Tibial nerve (tissue), 4 donors: ENCODE measurements at regions not wholly inside any gene's neighbourhood (a gene's known extent, or its start where the extent isn't known, plus 50 kb on each side); places are given as distances from the start of the nearest gene placed in this dataset.
"Not testable (repeated sequence)": the region's sequence is repeated elsewhere in the genome, so short reads cannot be mapped to it uniquely, and the experiment has no call there.

ENCODE experiments used
- DNase-seq, 2 donors: peaks; one replicate each; pipeline ENCODE4 v3.0.0-alpha.2; 2019; ENCODE audit warnings: low spot score in 2 of 2
- H3K27ac ChIP-seq, 4 donors: fragments of 200-600 bp; sonication (generic) in 3 of 4; one replicate each; pipeline ENCODE4 v1.5.1; 2017 to 2019; ENCODE audit warnings: mild to moderate bottlenecking in 1 of 4
- H3K27me3 ChIP-seq, 2 donors: fragments of 200-600 bp; sonication (generic) in 1 of 2; one replicate each; pipeline versions ENCODE4 v1.5.1 to v1.6.0; 2017 to 2019
- H3K36me3 ChIP-seq, 3 donors: fragments of 200-600 bp; sonication (generic); one replicate each; pipeline ENCODE4 v1.5.1; 2018 to 2019
- H3K4me1 ChIP-seq, 4 donors: fragments of 200-600 bp; sonication (generic) in 3 of 4; one replicate each; pipeline ENCODE4 v1.5.1; 2017 to 2019
- H3K4me3 ChIP-seq, 4 donors: fragments of 200-600 bp; sonication (generic) in 3 of 4; one replicate each; pipeline ENCODE4 v1.5.1; 2017 to 2019; ENCODE audit warnings: mild to moderate bottlenecking in 1 of 4, moderate library complexity in 1 of 4
- H3K9me3 ChIP-seq, 4 donors: fragments of 200-600 bp; sonication (generic) in 3 of 4; one replicate each; pipeline ENCODE4 v1.5.1; 2017 to 2019
- CTCF ChIP-seq, 5 experiments: fragments of 200-600 bp in 3 of 5; fragments of 450-650 bp in 2 of 5; sonication (generic) in 3 of 5; IDR thresholded peaks; one replicate each; pipeline ENCODE4 v1.5.1; 2016 to 2019; ENCODE audit warnings: antibody characterized with exemption in 5 of 5, mild to moderate bottlenecking in 3 of 5, moderate library complexity in 2 of 5
- EP300 ChIP-seq, 2 donors: sonication (generic); formaldehyde crosslinking; IDR thresholded peaks; one replicate each; pipeline ENCODE4 v1.6.1; 2017; ENCODE audit warnings: antibody characterized with exemption in 2 of 2, mild to moderate bottlenecking in 1 of 2
- POLR2A ChIP-seq, 2 donors: fragments of 450-650 bp; IDR thresholded peaks; one replicate each; pipeline ENCODE4 v1.6.1; 2017; ENCODE audit warnings: antibody characterized with exemption in 2 of 2, mild to moderate bottlenecking in 2 of 2, moderate library complexity in 2 of 2
- WGBS, 2 donors: methylation state at CpG; one replicate each; pipeline ENCODE4 v1.1.5; 2018; 5-methylcytosine and 5-hydroxymethylcytosine counted together

DNA sequence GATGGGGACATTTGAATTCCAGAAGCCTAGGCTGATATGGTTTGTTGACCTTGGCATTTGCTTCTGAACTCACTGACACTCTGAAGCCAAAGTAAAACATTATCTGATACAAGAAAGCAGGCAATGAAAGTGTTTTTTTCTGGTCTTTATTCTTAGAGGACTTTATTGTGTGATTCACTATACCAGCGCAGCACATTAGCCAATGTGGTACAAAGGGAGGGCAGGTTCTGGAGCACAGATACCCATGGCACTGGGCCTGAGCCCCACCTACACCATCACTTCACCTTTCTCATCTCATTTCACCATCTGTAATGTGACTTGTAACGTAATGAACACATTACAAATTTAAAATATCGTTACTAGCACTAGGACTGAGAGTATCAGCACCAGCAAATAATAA is 89.7 kb upstream of the ZNF366 start:
- Histone ChIP-seq H3K4me1 (peaks cover 0 to 20% (median 6%) of the 10 kb centered on the region in 4 donors), H3K36me3 (no peaks in the 10 kb centered on the region), H3K4me3 (no peak overlapping the region), H3K9me3 (peaks cover 0 to 8% (median 0%) of the 10 kb centered on the region in 4 donors), H3K27ac (peak overlapping the region in 2 of 4 donors; percentile 53 to 68), H3K27me3 (no peaks in the 10 kb centered on the region)
- WGBS, 2 donors = 59 to 61% methylated on average over 3 of the region's 3 CpGs
- TF ChIP-seq POLR2A (IDR thresholded peaks at IDR 0.05) = no peak
- no peak for TF ChIP-seq CTCF (IDR thresholded peaks at IDR 0.05)
- no peak for TF ChIP-seq EP300 (IDR thresholded peaks at IDR 0.05)
- DNase-seq = no peak

DNA sequence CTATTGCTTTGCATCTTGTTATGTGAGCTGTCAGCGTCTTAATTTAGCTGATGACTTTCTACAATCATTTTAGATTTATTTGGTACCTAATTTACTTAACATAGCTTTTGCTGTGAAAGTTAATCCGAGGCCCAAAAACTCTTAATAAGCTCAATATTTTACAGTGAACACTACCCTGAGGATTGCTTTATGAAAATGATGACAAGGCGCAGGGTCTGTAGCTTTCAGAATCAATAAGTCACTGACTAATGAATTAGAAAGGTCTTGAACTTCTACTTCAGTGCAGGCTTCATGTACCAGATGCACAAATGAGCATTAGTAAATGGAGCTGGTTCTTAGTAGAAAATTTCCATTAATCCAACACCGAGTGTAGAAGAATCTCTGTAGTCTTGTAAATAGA is 81.4 kb upstream of the ZNF366 start:
- Histone ChIP-seq H3K4me1 (peaks cover 0 to 8% (median 0%) of the 10 kb centered on the region in 4 donors), H3K9me3 (no peaks in the 10 kb centered on the region), H3K36me3 (no peaks in the 10 kb centered on the region), H3K4me3 (no peak overlapping the region), H3K27ac (no peak overlapping the region), H3K27me3 (no peaks in the 10 kb centered on the region)
- 90 to 98% methylated on average over 4 of the region's 4 CpGs for WGBS, 2 donors
- DNase-seq = no peak
- TF ChIP-seq POLR2A (IDR thresholded peaks at IDR 0.05) (no peak), EP300 (IDR thresholded peaks at IDR 0.05) (no peak)

DNA sequence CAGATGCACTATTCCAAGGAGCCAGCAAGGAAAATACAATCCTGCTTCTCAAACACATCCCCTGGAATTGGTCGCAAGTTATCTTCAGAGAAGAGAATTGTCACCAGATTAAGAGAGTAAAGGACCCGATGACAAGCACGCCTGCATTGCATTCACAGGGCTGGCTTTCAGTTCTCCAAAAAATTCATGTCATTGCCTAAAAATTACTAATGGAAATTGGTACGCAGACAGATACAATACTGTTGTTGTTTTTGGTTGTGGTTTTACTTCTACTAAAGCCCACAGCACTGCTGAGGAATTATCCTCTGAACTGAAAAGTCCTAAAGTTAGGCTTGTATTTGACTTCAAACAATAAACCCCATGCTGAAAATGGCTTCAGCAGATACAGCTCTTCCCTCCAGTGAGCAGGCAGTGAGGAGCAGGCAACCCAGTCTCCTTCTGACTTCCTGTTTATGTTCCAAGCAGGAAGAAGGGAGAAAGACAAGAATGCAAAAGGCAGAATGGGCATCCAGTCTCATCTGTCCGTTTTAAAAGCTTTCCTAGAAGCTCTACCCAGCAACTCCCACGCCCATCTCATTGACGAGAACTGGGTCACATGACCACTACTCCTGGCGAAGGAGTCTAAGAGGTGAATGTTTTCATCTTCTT is 80.6 kb upstream of the ZNF366 start:
- TF ChIP-seq CTCF (IDR thresholded peaks at IDR 0.05) = no peak
- TF ChIP-seq POLR2A (IDR thresholded peaks at IDR 0.05) = no peak
- TF ChIP-seq EP300 (IDR thresholded peaks at IDR 0.05) = no peak
- 47 to 58% methylated on average over 8 of the region's 8 CpGs for WGBS, 2 donors
- Histone ChIP-seq H3K9me3 (no peaks in the 10 kb centered on the region), H3K27ac (no peak overlapping the region), H3K27me3 (no peaks in the 10 kb centered on the region), H3K36me3 (no peaks in the 10 kb centered on the region), H3K4me1 (peaks cover 0 to 8% (median 0%) of the 10 kb centered on the region in 4 donors), H3K4me3 (no peak overlapping the region)
- no peak for DNase-seq

DNA sequence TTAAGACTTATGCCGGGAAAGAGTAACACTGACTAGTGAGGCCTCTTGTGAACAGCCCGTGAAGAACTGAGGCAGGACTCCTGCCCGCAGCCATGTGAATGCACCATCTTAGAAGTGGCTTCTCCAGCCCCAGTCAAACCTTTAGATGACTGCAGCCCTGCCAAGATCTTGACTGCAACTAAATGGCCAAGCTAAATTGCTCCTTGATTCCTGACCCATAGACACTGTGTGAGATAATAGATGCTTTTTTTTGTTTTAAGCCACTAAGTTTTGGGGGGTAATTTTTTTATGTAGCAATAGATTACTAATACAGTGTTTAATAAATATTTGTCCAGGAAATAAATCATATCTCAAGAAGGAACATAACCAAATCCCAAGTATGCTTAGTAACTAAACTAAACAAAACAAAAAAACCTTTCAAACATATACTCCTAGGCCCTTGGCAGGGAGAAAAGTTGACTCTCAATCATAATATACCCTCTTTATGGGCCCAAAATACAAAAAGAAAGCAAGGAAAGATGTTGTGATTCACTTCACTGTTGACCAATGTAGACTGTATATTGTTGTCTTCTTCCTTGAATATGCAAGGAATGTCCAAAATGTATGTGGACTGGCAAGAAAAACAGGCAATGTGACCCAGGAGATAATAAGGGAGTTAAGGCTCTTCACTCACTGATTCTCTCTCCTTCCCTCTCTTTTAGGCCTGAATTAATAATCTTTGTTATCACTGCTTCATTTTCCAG is 79.7 kb upstream of the ZNF366 start:
- no peaks in the 10 kb centered on the region for H3K36me3 ChIP-seq
- H3K27ac ChIP-seq = no peak overlapping the region
- H3K4me3 ChIP-seq = no peak overlapping the region
- peaks cover 0 to 8% (median 0%) of the 10 kb centered on the region in 4 donors for H3K4me1 ChIP-seq
- no peaks in the 10 kb centered on the region for H3K27me3 ChIP-seq
- H3K9me3 ChIP-seq = no peaks in the 10 kb centered on the region
- TF ChIP-seq CTCF (IDR thresholded peaks at IDR 0.05) (no peak), POLR2A (IDR thresholded peaks at IDR 0.05) (no peak), EP300 (IDR thresholded peaks at IDR 0.05) (no peak)
- DNase-seq = no peak
- 88 to 89% methylated on average over 3 of the region's 3 CpGs for WGBS, 2 donors

- Histone ChIP-seq H3K9me3 (no peaks in the 10 kb centered on the region), H3K27me3 (no peaks in the 10 kb centered on the region), H3K27ac (no peak overlapping the region), H3K4me1 (peaks cover 0 to 8% (median 0%) of the 10 kb centered on the region in 4 donors), H3K36me3 (no peaks in the 10 kb centered on the region), H3K4me3 (no peak overlapping the region)
- WGBS, 2 donors = 61 to 70% methylated on average over 3 of the region's 3 CpGs
- no peak for DNase-seq
- TF ChIP-seq POLR2A (IDR thresholded peaks at IDR 0.05) (no peak), EP300 (IDR thresholded peaks at IDR 0.05) (peak in 1 of 2 donors; percentile 14)
These were observed 77.3 kb upstream of the ZNF366 start for GRCh38 chr5:72584466-72584865.

- WGBS, 2 donors = 84 to 95% methylated on average over 2 of the region's 2 CpGs
These were observed 72.1 kb upstream of the ZNF366 start for GRCh38 chr5:72579290-72579689.

More at GRCh38 chr5:72579290-72579689, 72.1 kb upstream of the ZNF366 start:
- not testable (repeated sequence) for H3K4me3 ChIP-seq, H3K36me3 ChIP-seq, H3K9me3 ChIP-seq, H3K4me1 ChIP-seq, H3K27me3 ChIP-seq, DNase-seq, H3K27ac ChIP-seq
